DND-41 (cell line): ENCODE measurements at regions not wholly inside any gene's neighbourhood (a gene's known extent, or its start where the extent isn't known, plus 50 kb on each side); places are given as distances from the start of the nearest gene placed in this dataset.

Source experiments
- EZH2 ChIP-seq: IDR thresholded peaks from 3 replicates; pipeline ENCODE4 v1.6.1; 2012; ENCODE audit warnings: borderline replicate concordance, low read depth, mild to moderate bottlenecking, moderate library complexity, low read length, inconsistent platforms; ENCODE audit not compliant: severe bottlenecking
- TF ChIP-seq, protein P1 (sequence below): IDR thresholded peaks from 2 replicates; pipeline ENCODE4 v1.5.1; 2012; ENCODE audit warnings: borderline replicate concordance, low read length, moderate library complexity, mild to moderate bottlenecking; ENCODE audit not compliant: poor library complexity, severe bottlenecking; ENCODE audit errors: extremely low read depth

DNA sequence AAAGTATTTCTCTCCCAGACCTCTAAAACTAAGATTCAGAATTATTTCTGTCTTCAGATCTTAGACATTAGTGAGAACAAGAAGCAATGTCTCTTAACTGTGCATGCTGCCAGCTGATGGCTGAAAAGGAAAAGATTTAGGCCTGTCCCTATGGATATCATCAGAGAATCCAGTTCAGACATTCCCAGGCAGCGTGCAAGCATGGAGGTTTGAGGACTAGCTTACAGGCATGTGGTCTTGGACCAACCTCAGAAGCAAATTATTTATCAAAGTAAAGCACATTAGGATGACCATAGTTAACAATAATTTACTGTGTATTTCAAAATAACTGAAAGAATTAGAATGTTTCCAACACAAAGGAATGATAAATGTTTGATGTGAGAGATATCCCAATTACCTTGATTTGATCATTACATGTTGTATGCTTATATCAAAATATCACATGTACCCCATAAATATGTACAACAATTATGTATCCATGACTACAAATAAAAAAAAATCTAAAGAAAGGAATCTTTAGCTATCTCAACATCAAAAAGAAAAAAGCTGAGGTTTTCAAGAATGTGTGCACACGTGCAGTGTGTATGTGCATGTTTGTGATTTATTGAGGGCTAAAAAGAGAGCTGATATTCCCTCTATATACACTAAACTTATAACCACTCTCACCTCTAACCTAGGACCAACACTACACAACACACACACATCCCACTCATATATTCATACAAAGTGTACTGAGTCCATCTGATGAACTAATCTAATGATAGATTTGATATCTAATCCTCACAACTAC, 108.9 kb upstream of the THBS1 start:
- TF ChIP-seq, protein P1, sequence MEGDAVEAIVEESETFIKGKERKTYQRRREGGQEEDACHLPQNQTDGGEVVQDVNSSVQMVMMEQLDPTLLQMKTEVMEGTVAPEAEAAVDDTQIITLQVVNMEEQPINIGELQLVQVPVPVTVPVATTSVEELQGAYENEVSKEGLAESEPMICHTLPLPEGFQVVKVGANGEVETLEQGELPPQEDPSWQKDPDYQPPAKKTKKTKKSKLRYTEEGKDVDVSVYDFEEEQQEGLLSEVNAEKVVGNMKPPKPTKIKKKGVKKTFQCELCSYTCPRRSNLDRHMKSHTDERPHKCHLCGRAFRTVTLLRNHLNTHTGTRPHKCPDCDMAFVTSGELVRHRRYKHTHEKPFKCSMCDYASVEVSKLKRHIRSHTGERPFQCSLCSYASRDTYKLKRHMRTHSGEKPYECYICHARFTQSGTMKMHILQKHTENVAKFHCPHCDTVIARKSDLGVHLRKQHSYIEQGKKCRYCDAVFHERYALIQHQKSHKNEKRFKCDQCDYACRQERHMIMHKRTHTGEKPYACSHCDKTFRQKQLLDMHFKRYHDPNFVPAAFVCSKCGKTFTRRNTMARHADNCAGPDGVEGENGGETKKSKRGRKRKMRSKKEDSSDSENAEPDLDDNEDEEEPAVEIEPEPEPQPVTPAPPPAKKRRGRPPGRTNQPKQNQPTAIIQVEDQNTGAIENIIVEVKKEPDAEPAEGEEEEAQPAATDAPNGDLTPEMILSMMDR, result no peak
- TF ChIP-seq EZH2, result no peak
